KG1 (cell line): ENCODE measurements at regions not wholly inside any gene's neighbourhood (a gene's known extent, or its start where the extent isn't known, plus 50 kb on each side); places are given as distances from the start of the nearest gene placed in this dataset.
"Not testable (repeated sequence)": the region's sequence is repeated elsewhere in the genome, so short reads cannot be mapped to it uniquely, and the experiment has no call there.

Experiments
- DNase-seq: peaks from one replicate; lab custom pipeline; 2025; lab: John Stamatoyannopoulos, UW

DNA sequence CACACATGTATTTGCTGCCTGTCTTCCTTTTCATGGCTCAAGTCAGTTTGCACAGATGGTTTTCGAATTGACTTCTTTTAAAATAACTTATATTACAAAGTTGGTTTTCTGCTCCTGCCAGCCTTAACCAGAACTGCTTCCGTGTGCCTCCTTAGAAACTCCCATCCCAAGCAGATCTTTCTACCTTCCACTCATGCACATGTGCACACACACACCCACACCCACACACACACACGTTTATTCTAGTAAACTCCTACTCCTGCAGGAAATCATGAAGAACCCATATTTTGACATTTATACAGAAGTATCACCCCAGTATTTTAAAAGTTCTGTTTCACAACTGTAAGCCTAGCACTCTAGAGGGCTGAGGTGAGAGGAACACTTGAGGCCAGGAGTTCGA lies 329.5 kb upstream of the SOX9 start:
- DNase-seq = no peak

DNA sequence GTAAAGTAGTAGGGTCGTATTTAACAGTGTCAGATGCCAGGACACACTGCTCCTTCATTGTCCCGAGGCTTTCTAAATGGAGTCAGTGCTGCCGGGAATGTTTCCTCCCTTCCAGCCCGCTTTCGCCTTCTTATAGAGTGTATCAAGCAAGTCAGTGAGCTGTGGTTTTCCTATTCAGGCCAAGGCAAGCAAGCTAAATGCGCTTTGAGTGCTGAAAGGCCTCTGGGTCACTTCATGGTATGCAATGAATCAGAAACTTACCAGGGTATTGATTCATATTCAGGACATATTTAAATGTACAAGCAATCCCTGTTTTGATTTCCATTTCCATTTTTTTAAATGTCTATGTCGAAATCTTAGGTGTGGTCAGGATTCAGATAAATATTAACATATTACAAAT lies 327.9 kb upstream of the SOX9 start:
- DNase-seq = no peak

DNA sequence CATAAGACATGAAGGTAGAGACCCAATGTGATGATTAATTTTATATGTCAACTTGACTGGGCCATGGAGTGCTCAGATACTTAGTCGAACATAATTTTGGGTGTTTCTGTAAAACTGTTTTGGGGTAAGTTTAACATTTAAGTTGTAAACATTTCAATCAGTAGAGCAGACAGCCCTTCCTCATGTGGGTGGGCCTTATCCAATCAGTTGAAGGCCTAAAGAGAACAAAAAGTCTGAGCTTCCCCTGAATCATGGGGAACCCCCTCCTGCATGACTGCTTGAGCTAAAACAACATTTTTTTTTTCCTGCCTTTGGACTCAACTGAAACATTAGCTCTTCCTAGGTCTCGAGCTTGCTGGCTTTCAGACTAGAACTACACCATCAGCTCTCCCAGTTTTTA lies 327.3 kb upstream of the SOX9 start:
- DNase-seq = no peak

DNA sequence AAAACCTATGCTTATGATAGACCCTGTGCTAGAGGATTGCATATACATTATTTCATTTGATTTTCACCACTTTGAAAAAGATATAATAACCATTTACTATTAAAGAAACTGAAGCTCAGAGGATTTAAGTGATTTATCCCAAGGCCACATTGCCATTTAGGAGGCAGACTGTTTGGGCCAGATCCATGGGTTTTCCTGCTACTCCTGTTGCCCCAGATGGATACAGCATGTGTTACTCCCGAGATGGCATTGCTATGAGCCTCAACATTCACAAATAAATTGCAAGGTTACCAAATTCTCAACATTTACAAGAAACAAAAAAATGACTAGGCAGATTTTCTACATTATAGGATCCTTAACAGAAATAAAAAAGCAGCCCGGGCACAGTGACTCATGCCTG lies 322.1 kb upstream of the SOX9 start:
- no peak for DNase-seq

DNA sequence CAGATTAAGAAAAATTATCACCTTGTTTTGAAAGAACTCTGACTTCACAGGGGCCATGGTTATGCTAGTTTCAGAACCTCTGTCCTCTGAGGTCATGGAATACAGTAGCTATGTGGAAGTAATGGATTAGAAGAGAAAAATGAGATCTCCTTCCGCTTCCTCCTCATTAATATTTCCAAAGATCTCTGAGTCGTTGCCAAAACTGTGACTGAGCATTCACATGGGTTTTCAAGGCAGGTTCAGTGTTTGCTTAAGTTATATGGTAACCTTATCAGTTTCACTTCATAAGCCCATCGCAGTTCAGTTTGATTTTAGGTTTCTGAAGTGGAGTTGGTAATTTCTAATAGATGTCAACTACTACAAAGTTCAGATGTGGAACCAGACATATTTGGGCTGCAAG lies 321.2 kb upstream of the SOX9 start:
- no peak for DNase-seq

DNA sequence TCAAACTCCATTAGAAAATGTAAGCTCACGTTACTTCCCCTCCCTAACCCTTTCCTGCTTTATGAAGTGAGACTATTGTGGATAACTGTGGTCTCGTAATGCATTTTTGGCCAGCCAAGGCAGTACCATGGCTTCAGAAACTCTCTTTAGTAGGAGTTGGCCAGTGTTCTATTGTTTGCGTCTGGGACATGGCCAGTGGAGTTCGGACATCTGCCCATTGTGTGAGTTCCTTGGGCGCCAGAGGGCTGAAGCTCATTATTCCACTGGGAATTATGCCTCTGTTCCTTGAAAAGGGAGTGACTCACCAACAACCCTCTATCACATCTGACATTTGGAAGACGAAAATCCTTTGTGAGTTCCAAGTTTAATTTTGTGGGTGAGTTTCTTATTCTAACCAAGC lies 319.5 kb upstream of the SOX9 start:
- DNase-seq = no peak

DNA sequence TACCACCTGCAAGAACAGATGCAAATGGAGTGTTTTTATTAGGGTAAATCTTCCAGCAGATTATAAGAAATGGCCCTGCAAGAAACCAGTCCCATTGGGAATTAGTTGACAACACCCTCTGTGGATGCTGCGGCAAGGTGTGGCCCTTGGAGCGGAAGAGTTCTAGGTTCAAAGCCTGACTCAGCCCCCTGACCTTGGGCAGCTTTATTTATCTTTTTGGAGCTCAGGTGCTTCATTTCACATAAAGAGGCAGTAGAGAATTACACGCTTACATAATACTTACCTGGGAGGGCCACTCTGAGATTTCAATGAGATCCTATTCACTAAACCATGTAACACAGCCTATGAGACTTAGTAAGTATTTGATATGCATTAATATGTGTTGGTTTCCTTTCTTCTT lies 318.2 kb upstream of the SOX9 start:
- no peak for DNase-seq

DNA sequence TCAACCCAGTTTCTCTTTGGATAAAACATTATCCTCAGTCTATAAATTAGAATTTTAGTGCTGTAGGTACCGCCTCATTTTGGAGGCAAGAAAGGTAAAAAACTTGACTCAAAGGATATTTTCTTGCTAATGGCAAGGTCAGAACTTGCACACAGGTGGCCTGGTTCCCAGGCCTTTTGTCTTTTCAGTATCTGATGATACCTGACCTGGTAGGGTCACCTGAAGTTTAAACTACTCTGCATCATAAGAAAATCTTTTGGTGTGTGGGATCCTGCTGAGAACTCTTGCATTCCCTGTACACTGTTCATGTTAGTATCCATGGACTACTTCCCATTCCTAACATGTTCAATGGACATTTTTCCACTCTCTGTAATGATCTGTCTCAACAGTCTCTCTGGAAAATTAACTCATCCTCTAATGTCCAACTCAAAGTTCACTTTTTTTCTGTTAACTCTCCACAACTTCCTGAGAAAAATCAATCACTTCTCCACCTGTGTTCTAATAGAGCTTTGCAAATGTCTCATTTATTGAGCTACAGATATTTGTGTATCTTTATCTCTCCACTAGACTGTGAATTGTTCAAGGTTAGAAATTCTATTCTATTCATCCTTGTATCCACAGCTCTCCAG lies 317.1 kb upstream of the SOX9 start:
- DNase-seq = no peak

DNA sequence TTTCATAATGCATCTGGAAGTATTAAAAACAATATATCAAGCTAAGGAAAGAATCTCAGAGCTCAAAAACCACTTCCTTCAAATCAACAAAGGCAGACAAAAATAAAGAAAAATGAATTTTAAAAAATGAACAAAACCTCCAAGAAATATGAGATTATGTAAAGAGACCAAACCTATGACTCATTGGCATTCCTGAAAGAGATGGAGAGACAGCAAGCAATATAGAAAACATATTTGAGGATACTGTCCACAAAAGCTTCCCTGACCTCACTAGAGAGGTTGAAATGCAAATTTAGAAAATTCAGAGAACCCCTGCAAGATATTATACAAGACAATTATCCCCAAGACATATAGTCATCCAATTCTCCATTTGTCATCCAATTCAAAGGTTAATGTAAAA lies 311.3 kb upstream of the SOX9 start:
- DNase-seq = no peak

DNA sequence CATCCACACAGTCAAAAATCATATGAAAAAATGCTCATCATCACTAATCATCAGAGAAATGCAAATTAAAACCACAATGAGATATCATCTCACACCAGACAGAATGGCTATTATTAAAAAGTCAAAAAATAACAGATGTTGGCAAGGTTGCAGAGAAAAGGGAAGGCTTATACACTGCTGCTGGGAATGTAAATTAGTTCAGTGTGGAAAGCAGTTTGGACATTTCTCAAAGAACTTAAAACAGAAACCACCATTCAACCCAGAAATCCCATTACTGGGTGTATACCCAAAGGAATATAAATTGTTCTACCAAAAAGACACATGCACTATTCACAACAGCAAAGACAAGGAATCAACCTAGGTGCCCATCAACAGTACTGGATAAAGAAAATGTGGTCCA lies 307.0 kb upstream of the SOX9 start:
- not testable (repeated sequence) for DNase-seq

DNA sequence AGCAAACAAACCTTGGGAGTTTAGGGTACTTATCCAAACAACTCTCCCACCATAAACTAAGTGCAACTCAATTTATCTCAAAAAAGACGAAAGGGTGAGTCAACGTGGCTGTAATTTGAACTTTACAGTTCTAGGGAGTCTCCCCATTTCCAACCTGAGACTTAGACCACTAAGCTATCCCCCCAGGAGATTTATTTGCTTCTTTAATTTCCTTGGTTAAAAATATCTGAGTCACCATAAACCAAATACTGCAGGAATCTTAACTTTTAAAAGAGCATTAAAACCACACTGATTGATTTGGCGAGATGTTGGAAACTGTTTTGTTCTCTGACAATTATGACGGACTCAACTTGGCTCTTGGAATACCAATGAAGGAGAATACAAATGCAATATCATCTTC lies 299.3 kb upstream of the SOX9 start:
- DNase-seq = no peak

DNA sequence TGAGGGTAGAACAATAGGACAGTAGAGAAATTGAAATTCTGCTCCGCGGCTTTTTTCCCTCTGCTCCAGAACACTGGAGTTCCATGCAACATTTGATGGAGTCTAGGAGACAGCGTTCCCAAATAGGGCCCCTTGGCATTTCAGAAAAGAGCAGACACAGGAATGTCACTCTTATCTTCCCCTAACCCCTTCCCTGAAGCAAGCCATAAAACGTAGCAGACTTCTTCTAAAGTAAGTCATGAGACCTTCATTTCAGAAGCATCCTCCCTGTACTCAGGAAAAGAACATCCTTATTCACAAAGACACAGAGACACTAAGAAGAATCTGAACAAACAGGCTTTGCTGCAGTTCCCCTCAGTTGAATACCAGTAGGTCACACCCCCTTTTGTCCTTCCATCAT lies 296.1 kb upstream of the SOX9 start:
- no peak for DNase-seq

DNA sequence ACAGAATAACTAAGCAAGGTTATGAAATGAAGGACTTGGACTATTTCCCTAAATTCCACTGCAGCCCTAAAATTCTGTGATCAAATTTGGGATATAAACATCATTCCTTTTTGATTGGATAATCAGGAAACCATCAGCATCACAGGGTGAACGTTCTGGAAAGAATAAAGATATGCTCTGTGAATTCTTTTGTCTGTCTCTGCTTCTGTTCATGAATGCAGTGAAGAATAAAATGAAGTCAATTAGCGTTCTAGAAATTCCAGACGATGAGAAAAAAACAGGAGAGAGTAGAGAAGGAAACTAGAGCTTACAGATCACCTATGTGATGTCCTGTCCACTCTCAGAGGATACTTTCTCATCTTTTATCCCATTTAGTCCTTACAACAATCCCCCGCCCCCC lies 295.1 kb upstream of the SOX9 start:
- no peak for DNase-seq

DNA sequence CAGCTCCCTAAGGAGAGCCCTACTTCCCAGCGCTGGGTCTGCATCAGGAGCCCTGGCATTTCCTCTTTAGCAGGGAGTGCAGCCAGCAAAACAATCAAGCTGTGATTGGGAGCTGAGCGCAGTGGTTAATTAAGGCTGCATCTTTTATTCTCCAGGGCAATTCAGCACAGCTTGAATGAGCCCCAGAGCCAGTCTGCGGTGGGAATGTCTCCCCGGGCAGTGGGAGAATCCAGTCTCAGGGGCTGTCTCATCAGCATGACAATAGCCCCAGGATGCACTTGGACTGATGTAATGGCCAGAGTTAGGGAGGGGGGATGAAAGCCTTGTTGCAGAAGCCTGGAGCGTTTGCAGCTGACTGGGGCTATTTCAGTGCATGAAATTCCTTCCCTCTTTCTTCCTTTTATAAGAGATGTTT lies 292.6 kb upstream of the SOX9 start:
- no peak for DNase-seq

DNA sequence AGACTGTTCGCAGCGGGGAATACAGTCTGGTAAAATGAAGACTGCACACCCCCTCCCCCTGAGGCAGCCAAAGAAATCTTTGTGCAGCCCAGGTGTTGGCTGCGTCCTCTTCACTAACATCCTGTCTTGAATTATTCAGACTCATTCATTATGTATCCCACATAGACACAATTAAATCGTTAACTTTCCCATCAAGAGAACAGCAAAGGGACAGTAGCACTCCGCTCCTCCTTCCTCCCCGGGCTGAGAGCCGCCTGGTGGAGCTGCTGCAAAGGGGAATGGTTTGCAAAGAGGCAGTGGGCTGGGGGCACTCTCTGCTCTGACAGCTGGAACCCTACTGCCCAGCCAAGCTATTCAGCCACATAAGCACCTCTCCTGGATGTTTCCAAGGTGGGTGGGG lies 290.0 kb upstream of the SOX9 start:
- no peak for DNase-seq

DNA sequence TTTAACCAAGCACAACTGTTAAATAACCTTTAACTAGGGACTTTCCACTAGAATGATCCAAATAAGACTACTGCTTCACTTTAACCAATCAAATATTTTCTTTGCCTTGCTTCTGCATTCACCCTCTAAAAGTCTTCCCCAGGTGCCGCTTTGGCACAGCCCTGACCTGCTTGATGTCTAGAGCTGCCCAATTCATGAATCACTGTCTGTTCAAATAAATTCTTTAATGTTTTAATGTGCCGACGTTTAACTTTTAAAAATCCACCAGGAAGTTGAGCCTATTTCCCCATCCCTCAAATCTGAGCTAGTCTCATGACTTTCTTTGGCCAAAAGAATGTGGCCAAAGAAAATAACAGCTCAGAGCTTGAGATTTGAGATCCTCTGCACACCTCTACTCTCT lies 277.8 kb upstream of the SOX9 start:
- no peak for DNase-seq

DNA sequence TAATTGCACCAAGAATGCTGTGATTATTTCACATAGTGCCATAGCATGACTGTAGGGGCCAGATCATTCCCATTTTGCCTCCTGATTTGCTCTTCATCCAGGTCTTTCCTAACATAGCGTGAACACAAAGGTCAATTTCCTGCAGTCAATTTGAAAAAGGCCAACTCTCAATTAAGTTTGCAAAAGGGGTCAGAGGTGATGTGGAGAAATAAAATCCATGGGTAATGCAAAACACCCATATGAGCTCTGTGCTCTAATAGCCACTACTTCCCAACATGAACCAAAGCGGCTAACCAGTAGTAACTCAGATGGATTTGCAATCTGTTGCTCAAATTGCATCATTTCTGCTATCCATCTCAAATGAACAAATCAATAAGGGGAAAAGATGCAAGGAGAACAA lies 275.5 kb upstream of the SOX9 start:
- no peak for DNase-seq

DNA sequence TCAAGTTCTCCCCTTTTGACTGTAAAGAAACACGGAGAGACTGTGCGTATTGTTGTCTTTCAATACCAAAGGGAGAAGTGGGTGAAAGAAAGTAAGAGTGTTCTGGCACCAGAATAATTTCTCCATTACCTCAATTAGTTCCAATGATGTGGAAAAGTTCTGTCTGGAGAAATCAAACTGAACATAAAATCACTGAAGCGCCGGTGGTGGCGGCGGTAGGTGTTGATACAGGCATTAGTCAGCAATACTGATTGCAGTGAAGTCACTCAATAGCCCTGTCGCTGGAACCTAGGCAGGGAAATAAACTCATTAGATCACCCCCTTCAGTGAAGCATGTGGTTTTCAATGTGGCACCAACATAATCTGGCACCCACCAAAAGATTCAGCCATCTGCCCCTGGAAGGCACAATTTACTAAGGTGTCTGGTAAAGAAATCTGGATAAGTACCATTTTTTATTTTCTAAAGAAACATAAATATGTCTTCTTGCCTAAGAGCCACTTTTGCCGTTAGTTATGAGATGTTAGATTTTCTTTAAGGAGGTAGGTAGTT lies 274.2 kb upstream of the SOX9 start:
- no peak for DNase-seq

DNA sequence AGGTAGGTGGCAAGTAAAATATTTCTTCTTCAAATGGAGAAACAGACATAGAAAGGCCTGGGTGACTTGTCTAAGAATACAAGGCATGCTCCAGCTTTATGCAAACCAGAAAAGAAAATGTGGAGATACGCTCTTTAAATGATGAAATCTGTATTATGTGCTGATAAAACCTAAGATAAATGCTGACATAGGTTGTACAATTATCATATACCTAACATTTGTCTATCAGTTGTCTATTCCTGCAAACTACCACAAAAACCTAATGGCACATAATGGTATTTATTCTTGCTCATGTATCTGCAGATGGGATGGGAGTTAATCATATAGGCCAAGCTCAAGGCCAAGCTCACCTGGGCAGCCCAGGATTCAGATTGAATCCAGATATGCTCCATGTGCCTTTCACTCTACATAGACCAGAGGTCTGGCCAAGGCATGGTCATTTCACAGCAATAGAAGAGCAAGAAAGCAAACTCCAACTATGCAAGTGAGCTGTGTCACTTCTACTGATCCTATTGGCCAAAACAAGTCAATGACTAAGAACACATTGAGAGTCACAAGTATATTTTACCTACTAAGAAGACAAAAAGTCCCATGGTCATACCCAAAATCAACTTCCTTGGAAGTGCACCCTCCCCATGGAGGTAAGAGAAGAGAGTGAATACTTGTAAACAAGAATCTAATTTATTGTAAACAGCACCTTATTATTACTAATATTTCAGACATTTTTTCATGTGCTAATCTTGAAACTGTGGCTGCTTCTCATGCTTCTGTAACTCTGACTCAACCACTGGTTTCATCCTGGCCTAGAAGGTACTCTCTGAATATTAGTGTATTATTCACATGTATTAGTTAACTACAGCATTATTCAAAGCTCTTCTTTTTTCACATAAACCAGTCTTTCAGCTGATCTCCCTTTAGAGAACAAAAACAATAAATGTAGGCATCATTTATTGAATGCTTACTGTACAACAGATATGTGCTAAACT lies 270.7 kb upstream of the SOX9 start:
- DNase-seq = no peak

DNA sequence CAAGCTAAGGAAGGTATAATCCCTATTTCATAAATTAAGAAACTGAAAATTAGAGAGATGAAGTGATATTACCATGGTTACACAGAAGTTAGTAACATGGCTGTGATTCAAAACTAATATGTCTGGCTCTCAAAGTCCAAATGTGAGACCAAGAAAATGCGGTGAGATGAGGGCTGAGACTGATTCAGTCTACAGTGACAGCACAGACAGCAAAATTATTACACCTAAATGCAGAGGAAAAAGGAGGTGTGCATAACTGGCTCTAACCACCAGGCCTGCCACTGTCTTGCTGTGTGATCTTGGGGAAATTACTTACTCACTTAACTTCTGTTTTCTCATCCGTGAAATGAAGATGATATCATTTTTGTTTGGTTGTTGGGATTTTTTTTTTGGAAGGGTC lies 270.0 kb upstream of the SOX9 start:
- DNase-seq = no peak

DNA sequence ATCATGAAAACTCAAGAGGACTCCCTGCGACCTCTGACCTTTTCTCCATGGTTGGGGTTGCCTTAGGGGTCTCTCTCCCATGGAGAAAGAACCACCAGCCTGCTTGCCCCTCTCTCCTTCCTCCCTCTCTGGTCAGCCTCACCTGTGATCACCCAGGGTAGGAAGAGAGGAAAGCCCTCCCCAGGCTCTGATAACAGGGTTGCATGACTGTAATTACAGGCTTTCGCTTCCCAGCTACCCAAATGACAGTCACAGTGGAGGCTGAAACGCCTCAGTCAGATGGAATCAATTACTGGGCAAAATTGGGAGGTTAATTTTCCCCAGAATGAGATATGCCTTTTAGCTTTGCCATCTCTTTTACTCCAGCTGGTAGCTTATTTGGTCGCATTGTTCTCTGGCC lies 265.8 kb upstream of the SOX9 start:
- no peak for DNase-seq

DNA sequence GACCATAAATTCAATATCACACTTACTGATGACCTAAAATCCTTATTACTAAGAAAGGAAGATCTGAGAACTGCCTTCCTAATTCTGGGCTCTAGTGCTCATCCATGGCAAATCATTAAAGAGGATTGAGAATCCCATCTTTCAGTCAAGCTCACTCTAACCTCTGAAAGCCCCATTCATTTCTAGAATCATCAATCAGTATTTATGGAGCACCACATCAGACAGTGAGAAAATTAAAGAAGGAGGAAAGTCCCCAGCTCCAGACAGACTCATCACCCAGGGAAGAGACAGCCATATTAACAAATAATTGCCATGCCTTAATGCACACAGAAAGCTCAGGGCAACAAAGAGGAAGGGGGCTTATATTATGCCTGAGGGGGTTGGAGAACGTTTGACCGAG lies 256.1 kb upstream of the SOX9 start:
- DNase-seq = no peak

DNA sequence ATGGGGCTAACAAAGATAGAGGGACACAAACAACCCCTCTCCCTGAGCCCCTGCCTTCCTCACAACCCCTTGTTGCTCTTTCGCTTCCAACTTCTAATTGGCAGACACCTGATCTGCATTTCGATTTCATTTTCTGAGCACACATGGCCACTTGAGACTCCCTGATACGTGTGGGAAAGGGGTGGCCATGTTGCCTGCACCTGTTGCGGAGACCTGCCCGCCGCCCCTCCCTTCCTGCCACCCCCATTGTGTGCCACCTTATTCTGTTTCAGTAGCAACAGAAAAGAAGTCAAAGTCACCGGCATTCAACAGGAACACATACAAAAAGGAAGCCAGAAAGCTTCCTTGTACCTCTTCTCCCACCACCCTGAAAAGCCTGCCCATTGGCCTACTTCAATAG lies 254.7 kb upstream of the SOX9 start:
- DNase-seq = no peak
